ENCODE measurements at regions not wholly inside any gene's neighbourhood (a gene's known extent, or its start where the extent isn't known, plus 50 kb on each side); places are given as distances from the start of the nearest gene placed in this dataset.

- no peaks in the 10 kb centered on the region for H3K4me1 ChIP-seq (ENCODE audit: control insufficient read depth in 2 of 2, insufficient read depth in 2 of 2, low read length in 2 of 2)
- no peaks in the 10 kb centered on the region for H3K27me3 ChIP-seq (ENCODE audit: control insufficient read depth in 2 of 2, insufficient read depth in 2 of 2, low read length in 2 of 2)
- H3K9me3 ChIP-seq (ENCODE audit: control insufficient read depth in 2 of 2, low read length in 2 of 2), result peaks cover 0 to 3% of the 10 kb centered on the region in 2 donors
- no peaks in the 10 kb centered on the region for H3K36me3 ChIP-seq (ENCODE audit: control insufficient read depth in 2 of 2, insufficient read depth in 2 of 2, low read length in 2 of 2)
- H3K9ac ChIP-seq (ENCODE audit: low read depth in 1 of 2, low read length in 2 of 2), result no peak overlapping the region
- H3K4me3 ChIP-seq (ENCODE audit: low read length in 2 of 2), result no peak overlapping the region
- H3K27ac ChIP-seq (ENCODE audit: low read depth in 2 of 2, low read length in 2 of 2), result no peak overlapping the region
These were observed 77.7 kb upstream of the PRR20A start for GRCh38 chr13:57063007-57063406.

GRCh38 chr13:57073983-57074382 is 66.7 kb upstream of the PRR20A start:
- Histone ChIP-seq H3K27ac (ENCODE audit: low read depth in 2 of 2, low read length in 2 of 2) (no peak overlapping the region), H3K4me3 (ENCODE audit: low read length in 2 of 2) (no peak overlapping the region), H3K4me1 (ENCODE audit: control insufficient read depth in 2 of 2, insufficient read depth in 2 of 2, low read length in 2 of 2) (no peaks in the 10 kb centered on the region), H3K9me3 (ENCODE audit: control insufficient read depth in 2 of 2, low read length in 2 of 2) (no peaks in the 10 kb centered on the region), H3K36me3 (ENCODE audit: control insufficient read depth in 2 of 2, insufficient read depth in 2 of 2, low read length in 2 of 2) (no peaks in the 10 kb centered on the region), H3K27me3 (ENCODE audit: control insufficient read depth in 2 of 2, insufficient read depth in 2 of 2, low read length in 2 of 2) (no peaks in the 10 kb centered on the region), H3K9ac (ENCODE audit: low read depth in 1 of 2, low read length in 2 of 2) (no peak overlapping the region)

GRCh38 chr13:57075588-57075987 is 65.1 kb upstream of the PRR20A start:
- H3K9me3 ChIP-seq (ENCODE audit: control insufficient read depth in 2 of 2, low read length in 2 of 2), result no peaks in the 10 kb centered on the region
- H3K9ac ChIP-seq (ENCODE audit: low read depth in 1 of 2, low read length in 2 of 2), result no peak overlapping the region
- H3K27ac ChIP-seq (ENCODE audit: low read depth in 2 of 2, low read length in 2 of 2), result no peak overlapping the region
- no peak overlapping the region for H3K4me3 ChIP-seq (ENCODE audit: low read length in 2 of 2)
- no peaks in the 10 kb centered on the region for H3K27me3 ChIP-seq (ENCODE audit: control insufficient read depth in 2 of 2, insufficient read depth in 2 of 2, low read length in 2 of 2)
- H3K36me3 ChIP-seq (ENCODE audit: control insufficient read depth in 2 of 2, insufficient read depth in 2 of 2, low read length in 2 of 2), result no peaks in the 10 kb centered on the region
- H3K4me1 ChIP-seq (ENCODE audit: control insufficient read depth in 2 of 2, insufficient read depth in 2 of 2, low read length in 2 of 2), result no peaks in the 10 kb centered on the region

- Histone ChIP-seq H3K36me3 (ENCODE audit: control insufficient read depth in 2 of 2, insufficient read depth in 2 of 2, low read length in 2 of 2) (no peaks in the 10 kb centered on the region), H3K9me3 (ENCODE audit: control insufficient read depth in 2 of 2, low read length in 2 of 2) (no peaks in the 10 kb centered on the region), H3K4me3 (ENCODE audit: low read length in 2 of 2) (no peak overlapping the region), H3K27me3 (ENCODE audit: control insufficient read depth in 2 of 2, insufficient read depth in 2 of 2, low read length in 2 of 2) (no peaks in the 10 kb centered on the region), H3K4me1 (ENCODE audit: control insufficient read depth in 2 of 2, insufficient read depth in 2 of 2, low read length in 2 of 2) (no peaks in the 10 kb centered on the region), H3K9ac (ENCODE audit: low read depth in 1 of 2, low read length in 2 of 2) (no peak overlapping the region), H3K27ac (ENCODE audit: low read depth in 2 of 2, low read length in 2 of 2) (no peak overlapping the region)
These were observed 53.7 kb upstream of the PRR20A start for GRCh38 chr13:57087006-57087405.

Measured in mucosa of rectum (tissue), 2 donors.